ENCODE measurements at regions not wholly inside any gene's neighbourhood (a gene's known extent, or its start where the extent isn't known, plus 50 kb on each side); places are given as distances from the start of the nearest gene placed in this dataset.

- Histone ChIP-seq H3K79me2 (ENCODE audit: control insufficient read depth, insufficient read depth, low read length) (no peaks in the 10 kb centered on the region), H3K4me3 (replicated peaks in 1 of 4; ENCODE audit: control extremely low read depth in 1 of 4, insufficient read depth in 1 of 4, low read depth in 3 of 4, low read length in 4 of 4) (no peak overlapping the region), H2AFZ (ENCODE audit: low read length) (no peak overlapping the region), H3K36me3 (ENCODE audit: control insufficient read depth, insufficient read depth, low read length) (no peaks in the 10 kb centered on the region), H4K20me1 (ENCODE audit: control insufficient read depth, extremely low read depth, insufficient read depth, low read length) (no peaks in the 10 kb centered on the region), H3K9me3 (ENCODE audit: control insufficient read depth, insufficient read depth, low read depth, low read length) (no peaks in the 10 kb centered on the region), H3K27me3 (ENCODE audit: control insufficient read depth, insufficient read depth, low read length) (no peaks in the 10 kb centered on the region), H3K9ac (ENCODE audit: insufficient read depth, low read length) (no peak overlapping the region), H3K4me2 (ENCODE audit: extremely low read depth, insufficient read depth, low read length) (no peak overlapping the region), H3K27ac (ENCODE audit: insufficient read depth, low read length) (no peak overlapping the region), H3K4me1 (ENCODE audit: control insufficient read depth, extremely low read depth, insufficient read depth, low read length) (no peaks in the 10 kb centered on the region)
- no peak for DNase-seq (ENCODE audit: low read depth in 2 of 2)
- TF ChIP-seq, protein P1, sequence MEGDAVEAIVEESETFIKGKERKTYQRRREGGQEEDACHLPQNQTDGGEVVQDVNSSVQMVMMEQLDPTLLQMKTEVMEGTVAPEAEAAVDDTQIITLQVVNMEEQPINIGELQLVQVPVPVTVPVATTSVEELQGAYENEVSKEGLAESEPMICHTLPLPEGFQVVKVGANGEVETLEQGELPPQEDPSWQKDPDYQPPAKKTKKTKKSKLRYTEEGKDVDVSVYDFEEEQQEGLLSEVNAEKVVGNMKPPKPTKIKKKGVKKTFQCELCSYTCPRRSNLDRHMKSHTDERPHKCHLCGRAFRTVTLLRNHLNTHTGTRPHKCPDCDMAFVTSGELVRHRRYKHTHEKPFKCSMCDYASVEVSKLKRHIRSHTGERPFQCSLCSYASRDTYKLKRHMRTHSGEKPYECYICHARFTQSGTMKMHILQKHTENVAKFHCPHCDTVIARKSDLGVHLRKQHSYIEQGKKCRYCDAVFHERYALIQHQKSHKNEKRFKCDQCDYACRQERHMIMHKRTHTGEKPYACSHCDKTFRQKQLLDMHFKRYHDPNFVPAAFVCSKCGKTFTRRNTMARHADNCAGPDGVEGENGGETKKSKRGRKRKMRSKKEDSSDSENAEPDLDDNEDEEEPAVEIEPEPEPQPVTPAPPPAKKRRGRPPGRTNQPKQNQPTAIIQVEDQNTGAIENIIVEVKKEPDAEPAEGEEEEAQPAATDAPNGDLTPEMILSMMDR (conservative IDR thresholded peaks at IDR 0.05 in 1 of 2, IDR thresholded peaks at IDR 0.05 in 1 of 2; ENCODE audit: low read depth in 1 of 2, low read length in 2 of 2) = no peak
- TF ChIP-seq EZH2 (IDR thresholded peaks at IDR 0.05; ENCODE audit: low read length, missing control alignments) = no peak
Observed at GRCh38 chr15:97567411-97567810, 393.1 kb upstream of the ARRDC4 start.

- Histone ChIP-seq H3K4me2 (ENCODE audit: extremely low read depth, insufficient read depth, low read length) (no peak overlapping the region), H3K79me2 (ENCODE audit: control insufficient read depth, insufficient read depth, low read length) (no peaks in the 10 kb centered on the region), H3K9ac (ENCODE audit: insufficient read depth, low read length) (no peak overlapping the region), H3K4me3 (replicated peaks in 1 of 4; ENCODE audit: control extremely low read depth in 1 of 4, insufficient read depth in 1 of 4, low read depth in 3 of 4, low read length in 4 of 4) (no peak overlapping the region), H3K4me1 (ENCODE audit: control insufficient read depth, extremely low read depth, insufficient read depth, low read length) (no peaks in the 10 kb centered on the region), H3K36me3 (ENCODE audit: control insufficient read depth, insufficient read depth, low read length) (no peaks in the 10 kb centered on the region), H2AFZ (ENCODE audit: low read length) (no peak overlapping the region), H3K27ac (ENCODE audit: insufficient read depth, low read length) (no peak overlapping the region), H3K27me3 (ENCODE audit: control insufficient read depth, insufficient read depth, low read length) (no peaks in the 10 kb centered on the region), H4K20me1 (ENCODE audit: control insufficient read depth, extremely low read depth, insufficient read depth, low read length) (no peaks in the 10 kb centered on the region), H3K9me3 (ENCODE audit: control insufficient read depth, insufficient read depth, low read depth, low read length) (no peaks in the 10 kb centered on the region)
- DNase-seq (ENCODE audit: low read depth in 2 of 2) = no peak
- TF ChIP-seq, protein P1 (conservative IDR thresholded peaks at IDR 0.05 in 1 of 2, IDR thresholded peaks at IDR 0.05 in 1 of 2; ENCODE audit: low read depth in 1 of 2, low read length in 2 of 2) = no peak
- no peak for TF ChIP-seq EZH2 (IDR thresholded peaks at IDR 0.05; ENCODE audit: low read length, missing control alignments)
Observed at GRCh38 chr15:97576929-97577645, 383.4 kb upstream of the ARRDC4 start.

DNA sequence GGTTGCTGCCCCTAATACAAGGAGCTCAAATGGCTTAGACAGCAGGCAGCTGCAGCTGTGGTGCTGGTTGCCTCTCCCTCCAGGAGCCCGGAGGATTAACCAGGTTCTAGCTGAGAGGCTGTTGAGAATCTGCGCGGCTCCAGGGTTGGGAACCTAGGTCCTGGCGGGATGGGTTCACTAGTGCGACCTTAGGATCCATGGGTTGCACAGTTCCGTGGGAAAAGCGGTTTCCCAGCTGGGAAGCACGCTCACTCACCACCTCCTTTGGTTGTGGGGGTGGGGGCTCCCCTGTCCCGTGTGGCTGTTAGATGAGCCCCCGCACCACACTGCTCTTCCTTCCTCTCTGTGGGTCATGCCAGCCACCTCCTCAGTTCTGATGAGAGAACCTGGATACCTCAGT is 375.1 kb upstream of the ARRDC4 start:
- Histone ChIP-seq H3K27me3 (ENCODE audit: control insufficient read depth, insufficient read depth, low read length) (no peaks in the 10 kb centered on the region), H3K4me1 (ENCODE audit: control insufficient read depth, extremely low read depth, insufficient read depth, low read length) (no peaks in the 10 kb centered on the region), H4K20me1 (ENCODE audit: control insufficient read depth, extremely low read depth, insufficient read depth, low read length) (no peaks in the 10 kb centered on the region), H3K9me3 (ENCODE audit: control insufficient read depth, insufficient read depth, low read depth, low read length) (no peaks in the 10 kb centered on the region), H3K4me3 (replicated peaks in 1 of 4; ENCODE audit: control extremely low read depth in 1 of 4, insufficient read depth in 1 of 4, low read depth in 3 of 4, low read length in 4 of 4) (no peak overlapping the region), H3K79me2 (ENCODE audit: control insufficient read depth, insufficient read depth, low read length) (no peaks in the 10 kb centered on the region), H3K27ac (ENCODE audit: insufficient read depth, low read length) (no peak overlapping the region), H2AFZ (ENCODE audit: low read length) (no peak overlapping the region), H3K9ac (ENCODE audit: insufficient read depth, low read length) (no peak overlapping the region), H3K36me3 (ENCODE audit: control insufficient read depth, insufficient read depth, low read length) (no peaks in the 10 kb centered on the region), H3K4me2 (ENCODE audit: extremely low read depth, insufficient read depth, low read length) (no peak overlapping the region)
- no peak for DNase-seq (ENCODE audit: low read depth in 2 of 2)
- no peak for TF ChIP-seq EZH2 (IDR thresholded peaks at IDR 0.05; ENCODE audit: low read length, missing control alignments)

Measured in fibroblast of lung (primary cell).